Loucy (cell line): ENCODE measurements at regions not wholly inside any gene's neighbourhood (a gene's known extent, or its start where the extent isn't known, plus 50 kb on each side); places are given as distances from the start of the nearest gene placed in this dataset.

Source experiments
- CTCF ChIP-seq: fragments of 200-600 bp; sonication (generic); conservative IDR thresholded peaks from 2 replicates; pipeline ENCODE4 v1.5.1; 2014; ENCODE audit warnings: mild to moderate bottlenecking, antibody characterized with exemption, low read length
- EZH2phosphoT487 ChIP-seq: fragments of 200-600 bp; IDR thresholded peaks from 2 replicates; pipeline ENCODE4 v1.6.1; 2018; ENCODE audit warnings: antibody characterized with exemption, mild to moderate bottlenecking, moderate library complexity, borderline replicate concordance

GRCh38 chr9:89815061-89815902, 210.5 kb downstream of the GADD45G start:
- TF ChIP-seq CTCF = no peak
- no peak for TF ChIP-seq EZH2phosphoT487
